NCI-H1092 treated with DMSO at 0.1 percent for 48 hours (cell line): ENCODE measurements at regions not wholly inside any gene's neighbourhood (a gene's known extent, or its start where the extent isn't known, plus 50 kb on each side); places are given as distances from the start of the nearest gene placed in this dataset.
"Not testable (repeated sequence)": the region's sequence is repeated elsewhere in the genome, so short reads cannot be mapped to it uniquely, and the experiment has no call there.

Experiments used
- DNase-seq: peaks from one replicate; lab custom pipeline; 2025; lab: John Stamatoyannopoulos, UW

DNA sequence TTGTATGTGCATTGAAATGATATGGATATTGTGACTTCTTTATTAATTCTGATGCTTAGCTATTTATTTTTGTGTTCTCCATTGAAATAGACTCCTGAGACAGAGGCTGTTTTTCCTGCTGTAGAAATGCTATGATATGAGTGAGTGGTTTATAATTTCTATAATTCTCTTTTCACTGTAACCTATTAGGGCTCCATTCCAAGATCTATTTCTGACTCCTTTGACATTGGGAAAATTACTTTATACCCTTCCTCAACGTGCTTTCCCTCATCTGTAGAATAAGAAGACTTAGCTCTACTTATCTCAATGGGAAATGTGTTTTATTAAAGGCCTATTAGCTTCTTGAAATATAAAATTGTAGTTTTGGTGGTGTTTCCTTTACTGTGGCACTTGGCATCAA lies 144.5 kb upstream of the RPRM start:
- no peak for DNase-seq

DNA sequence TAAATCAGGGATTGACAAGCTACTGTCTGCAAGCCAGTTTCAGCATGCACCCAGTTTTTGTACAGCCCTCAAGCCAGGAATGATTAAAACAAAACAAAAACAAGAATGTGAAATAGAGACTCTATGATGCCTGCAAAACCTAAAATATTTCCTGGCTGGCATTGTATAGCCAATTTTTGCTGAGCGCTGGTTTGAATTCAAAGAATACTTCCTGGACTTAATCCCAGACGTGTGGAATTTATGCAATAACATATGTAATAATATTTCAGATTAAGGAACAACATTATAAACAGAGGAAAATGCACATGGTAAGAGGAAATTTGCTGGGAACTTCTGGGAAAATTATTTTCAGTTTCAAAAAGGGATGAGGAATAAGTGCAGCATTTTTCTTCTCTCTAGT lies 148.1 kb upstream of the RPRM start:
- no peak for DNase-seq

GRCh38 chr2:153635494-153635893 lies 156.9 kb upstream of the RPRM start:
- no peak for DNase-seq

DNA sequence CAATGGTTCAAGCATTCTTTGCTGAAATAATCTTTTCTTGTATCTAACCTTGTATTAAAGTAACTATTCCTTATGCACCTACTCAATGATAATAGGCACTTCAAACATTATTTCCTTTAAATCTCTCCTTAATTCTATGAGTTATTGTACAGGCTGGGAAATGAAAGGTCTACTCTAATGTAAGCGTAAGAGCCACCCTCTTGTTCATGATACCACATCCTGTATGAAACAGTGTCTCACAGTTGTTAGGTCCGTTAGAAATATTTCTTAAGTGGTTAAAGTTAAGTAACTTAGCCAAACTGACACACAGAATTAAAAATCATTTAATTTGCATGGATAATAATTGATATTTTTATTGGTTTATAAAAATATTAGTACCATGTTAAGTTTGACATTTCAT lies 162.5 kb upstream of the RPRM start:
- no peak for DNase-seq

DNA sequence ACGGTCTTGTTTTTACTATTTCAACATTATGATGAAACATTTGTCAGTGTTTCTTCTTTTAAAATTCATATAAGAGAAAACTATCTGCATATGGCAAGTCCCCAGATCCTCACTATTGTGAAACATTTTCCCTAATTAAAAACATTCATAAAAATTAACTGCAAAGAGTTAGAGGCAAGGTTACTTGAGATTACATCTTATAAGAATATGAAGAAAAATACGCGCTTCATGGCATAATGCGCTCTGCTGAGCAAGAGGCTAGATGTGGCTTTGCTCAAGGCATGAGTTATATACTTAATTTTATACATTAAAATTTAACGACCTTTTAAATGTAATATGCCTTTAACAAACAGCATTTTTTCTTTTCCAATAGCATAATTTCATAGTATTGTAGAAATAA lies 166.4 kb upstream of the RPRM start:
- DNase-seq: no peak

DNA sequence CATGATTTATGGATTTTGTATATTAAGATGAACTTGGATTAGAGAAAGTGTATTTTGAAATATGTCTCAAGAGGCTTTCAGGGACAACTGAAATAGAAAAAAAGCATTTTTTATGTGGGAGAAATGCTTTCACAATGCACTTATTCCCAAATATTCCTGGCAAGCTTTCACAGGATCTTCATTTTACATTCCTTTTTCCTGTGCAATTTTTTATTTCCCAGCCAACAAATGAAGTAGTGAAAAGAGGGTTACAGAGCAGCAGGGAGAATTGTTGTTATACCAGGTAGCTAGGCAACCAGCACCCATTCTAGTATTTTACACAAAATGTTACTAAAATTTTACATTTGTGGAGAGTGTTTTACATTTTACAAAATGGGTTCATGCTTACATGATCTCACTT lies 167.0 kb upstream of the RPRM start:
- DNase-seq: no peak

GRCh38 chr2:153657651-153658050 lies 179.1 kb upstream of the RPRM start:
- no peak for DNase-seq

DNA sequence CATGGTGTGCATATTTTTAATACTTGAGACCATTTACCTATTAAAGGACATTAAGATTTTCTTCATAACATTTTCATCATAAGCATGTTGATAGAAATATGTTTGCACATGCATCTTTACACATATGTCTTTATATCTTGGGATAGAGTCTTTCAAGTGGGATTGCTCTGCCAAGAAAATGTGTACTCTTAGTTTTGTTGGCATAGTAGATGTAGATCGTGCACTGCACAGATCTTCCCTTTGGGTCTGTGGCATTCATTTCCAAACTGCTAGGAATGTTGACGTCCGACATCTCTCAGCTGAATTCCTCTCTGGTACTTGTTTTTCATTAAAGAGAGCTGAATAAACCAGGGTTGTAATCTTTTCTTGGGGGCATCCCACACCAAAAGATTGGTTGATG lies 183.2 kb upstream of the RPRM start:
- no peak for DNase-seq

DNA sequence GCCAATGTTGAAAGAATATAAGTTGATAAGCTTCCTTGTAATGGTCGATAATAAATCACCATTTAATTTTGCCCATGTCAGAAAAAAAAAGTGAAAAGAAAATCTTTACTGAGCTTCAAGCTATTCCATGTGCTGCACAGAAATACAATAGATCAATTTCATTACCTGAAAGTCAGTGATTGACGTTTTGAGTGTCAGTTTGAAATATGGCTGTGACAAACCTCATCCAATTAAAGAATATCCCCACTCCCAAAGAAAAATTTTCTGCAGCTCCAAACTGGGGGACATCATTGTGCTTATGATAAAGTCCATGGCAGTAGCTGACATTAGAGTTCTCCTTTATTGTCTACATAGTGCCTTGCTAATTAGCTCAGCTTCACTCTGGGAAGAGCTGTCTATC lies 184.8 kb upstream of the RPRM start:
- DNase-seq: no peak

DNA sequence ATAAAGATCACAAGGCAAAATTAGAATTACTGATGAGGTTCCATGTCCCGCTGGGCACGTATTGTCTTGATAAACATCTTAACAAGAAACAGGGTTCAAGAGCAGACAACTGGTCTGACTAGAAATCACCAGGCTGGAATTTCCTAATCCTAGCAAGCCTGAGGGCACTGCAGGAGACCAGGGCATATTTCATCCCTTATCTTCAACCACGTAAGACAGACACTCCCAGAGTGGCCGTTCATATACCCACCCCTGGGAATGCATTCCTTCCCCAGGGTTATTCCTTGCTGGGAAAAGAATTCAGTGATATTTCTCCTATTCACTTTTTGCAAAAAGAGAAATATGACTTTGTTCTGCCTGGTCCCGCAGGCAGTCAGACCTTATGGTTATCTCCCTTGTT lies 185.4 kb upstream of the RPRM start:
- not testable (repeated sequence) for DNase-seq

DNA sequence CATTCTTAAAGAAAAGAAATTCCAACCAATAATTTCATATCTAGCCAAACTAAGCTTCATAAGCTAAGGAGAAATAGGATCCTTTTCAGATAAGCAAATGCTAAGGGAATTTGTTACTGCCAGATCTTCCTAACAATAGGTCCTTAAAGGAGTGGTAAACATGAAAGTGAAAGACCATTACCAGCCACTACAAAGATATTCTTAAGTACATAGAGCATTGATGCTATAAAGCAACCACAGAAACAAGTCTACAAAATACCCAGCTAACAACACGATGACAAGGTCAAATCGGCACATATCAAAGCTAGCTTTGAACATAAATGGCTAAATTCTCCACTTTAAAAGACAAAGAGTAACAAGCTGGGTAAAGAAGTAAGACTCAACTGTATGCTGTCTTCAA lies 188.9 kb upstream of the RPRM start:
- DNase-seq: no peak

DNA sequence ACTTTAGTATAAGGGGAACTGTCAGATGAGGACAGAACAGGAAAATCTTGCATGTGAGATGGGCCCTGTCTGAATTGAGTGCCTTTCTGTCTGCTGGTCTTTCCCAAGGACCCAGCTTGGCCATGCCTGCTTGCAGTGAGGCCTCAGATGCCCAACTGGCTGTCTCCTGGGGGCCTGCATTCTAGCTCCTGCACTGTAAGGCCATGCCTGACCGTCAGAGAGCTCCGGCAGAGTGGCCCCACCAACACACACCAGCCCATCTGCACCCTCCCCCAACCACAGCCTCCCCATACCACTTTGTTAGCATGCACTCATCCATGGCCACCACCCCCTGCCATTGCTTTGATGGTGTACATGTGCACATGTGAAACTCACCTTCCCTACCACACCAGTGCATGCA lies 190.4 kb upstream of the RPRM start:
- no peak for DNase-seq

DNA sequence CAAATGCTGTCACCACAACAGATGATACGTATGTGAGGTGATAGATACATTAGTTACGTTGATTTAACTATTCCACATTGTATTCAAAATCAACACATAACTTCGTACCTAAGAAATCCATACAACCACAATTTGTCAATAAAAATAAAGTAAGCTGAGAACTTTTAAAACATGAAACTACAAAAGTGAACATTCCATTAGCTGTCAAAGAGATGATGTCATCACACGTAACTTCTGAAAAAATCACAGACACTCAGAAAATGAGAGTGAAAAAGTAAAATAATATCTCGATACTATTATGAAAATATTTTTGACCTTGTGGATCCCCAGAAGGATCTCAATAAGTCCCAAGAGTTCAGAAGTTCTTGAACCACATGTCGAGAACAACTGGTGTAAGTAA lies 161.6 kb upstream of the GALNT13 start:
- no peak for DNase-seq

GRCh38 chr2:153715218-153715850 lies 156.4 kb upstream of the GALNT13 start:
- DNase-seq: no peak

DNA sequence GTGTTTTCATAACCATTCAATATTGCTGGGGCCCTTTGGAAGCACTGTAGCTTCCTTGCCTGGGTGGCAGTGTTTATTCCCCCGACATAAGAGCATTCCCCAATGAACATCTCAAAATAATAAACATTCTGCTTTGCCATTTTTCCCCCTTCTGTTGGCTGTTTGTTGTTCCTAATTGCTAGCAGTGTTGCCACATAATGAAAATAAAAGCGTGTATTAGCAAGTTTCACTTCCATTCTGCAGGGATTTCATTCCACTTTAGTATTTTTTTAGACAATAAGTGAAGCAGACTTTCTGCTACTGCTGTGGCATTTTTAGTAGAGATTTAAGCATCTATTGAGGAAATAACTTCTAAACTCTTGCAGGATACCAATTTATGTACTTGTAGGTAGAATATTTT lies 154.7 kb upstream of the GALNT13 start:
- no peak for DNase-seq

GRCh38 chr2:153739394-153739793 lies 132.3 kb upstream of the GALNT13 start:
- no peak for DNase-seq

DNA sequence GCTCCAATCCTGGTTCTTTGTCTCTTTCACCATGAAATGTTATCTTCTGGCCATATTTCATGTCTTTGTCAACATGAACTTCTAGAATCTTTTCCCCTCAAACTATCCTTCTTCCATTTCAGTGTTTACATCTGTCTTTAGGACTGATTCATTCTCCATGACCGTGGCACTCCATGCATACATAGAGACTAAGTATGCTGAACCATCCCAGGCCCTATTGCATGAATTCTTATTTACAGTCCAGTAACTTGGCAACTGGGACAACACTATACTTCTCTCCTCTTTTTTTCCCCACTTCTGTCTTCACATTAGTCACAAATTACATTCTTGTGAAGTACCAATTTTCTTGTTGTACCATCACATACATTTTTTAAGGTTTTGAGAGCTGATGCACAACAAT lies 109.8 kb upstream of the GALNT13 start:
- DNase-seq: no peak

DNA sequence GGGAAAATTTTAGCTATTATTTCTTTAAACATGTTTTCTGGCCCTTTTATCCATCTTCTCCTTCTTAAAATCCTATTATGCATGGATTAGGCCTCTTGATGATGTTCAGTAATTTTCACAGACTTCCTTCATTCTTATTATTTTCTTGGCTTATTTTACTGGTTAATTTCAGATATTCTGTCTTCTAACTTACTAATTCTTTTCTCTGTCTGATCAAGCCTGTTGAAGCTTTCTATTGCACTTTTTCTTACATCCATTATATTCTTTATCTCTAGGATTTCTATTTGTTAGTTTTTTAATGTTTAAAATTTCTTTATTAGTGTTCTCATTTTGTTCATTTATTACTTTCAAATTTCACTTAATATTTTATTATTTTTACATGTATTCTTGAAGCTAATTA lies 105.3 kb upstream of the GALNT13 start:
- DNase-seq: no peak

DNA sequence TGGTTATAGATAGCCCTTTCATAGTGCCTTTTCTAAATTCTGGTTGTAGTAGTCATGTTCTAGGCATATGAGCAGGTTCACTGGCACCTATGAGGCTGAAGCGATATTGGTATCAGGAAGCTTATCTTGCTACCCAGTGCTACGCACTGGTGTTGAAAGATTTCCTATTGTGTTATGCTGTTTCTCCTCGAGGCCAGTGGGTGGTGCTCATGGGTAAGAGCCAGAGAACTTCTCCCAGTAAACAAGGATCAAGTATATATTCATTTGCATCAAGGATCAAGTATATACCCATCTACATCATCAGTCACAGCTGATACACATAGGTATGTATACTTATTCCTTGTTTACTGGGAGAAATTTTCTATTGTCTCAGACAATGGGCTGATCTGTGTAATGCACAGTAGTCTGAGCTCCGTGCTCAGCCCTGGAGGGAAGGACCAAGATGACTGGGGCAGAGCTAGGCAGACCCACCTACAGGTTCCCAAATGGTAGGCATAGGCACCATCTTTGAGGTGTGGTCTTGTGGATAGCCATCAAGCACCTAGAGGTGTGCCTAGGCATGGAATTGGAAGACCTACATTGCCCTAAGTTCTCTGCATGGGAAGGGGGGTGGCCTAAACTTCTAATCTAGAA lies 101.2 kb upstream of the GALNT13 start:
- DNase-seq: no peak

DNA sequence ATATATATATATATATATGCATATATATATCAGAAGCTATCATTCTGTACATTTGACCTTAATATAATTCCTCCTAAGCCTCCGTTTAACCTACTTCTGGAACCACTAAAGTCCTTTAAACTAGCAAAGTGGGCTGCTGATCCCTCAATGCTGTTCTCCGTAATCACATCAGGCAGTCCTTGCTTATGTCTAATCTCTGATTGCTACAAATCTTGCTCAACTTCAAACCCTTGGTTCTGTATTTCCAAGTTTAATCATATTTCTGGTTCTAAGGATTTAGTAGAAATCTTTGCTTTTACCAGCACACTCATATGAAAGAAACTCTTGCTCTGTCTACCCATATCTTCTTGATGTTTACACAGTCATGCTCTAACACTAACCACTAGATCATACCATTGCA lies 91.5 kb upstream of the GALNT13 start:
- DNase-seq: no peak

- DNase-seq: no peak
Observed at GRCh38 chr2:153786016-153786415, 85.7 kb upstream of the GALNT13 start.

- DNase-seq: no peak
Observed at GRCh38 chr2:153787612-153788011, 84.1 kb upstream of the GALNT13 start.

GRCh38 chr2:153802671-153803070 lies 69.1 kb upstream of the GALNT13 start:
- DNase-seq: no peak

- no peak for DNase-seq
Observed at GRCh38 chr2:153808679-153809078, 63.0 kb upstream of the GALNT13 start.
